Esophagus squamous epithelium (tissue), 5 donors: ENCODE measurements at regions not wholly inside any gene's neighbourhood (a gene's known extent, or its start where the extent isn't known, plus 50 kb on each side); places are given as distances from the start of the nearest gene placed in this dataset.
"Not testable (repeated sequence)": the region's sequence is repeated elsewhere in the genome, so short reads cannot be mapped to it uniquely, and the experiment has no call there.

Experiments
- DNase-seq: peaks from one replicate; lab custom pipeline; 2025; lab: John Stamatoyannopoulos, UW
- H3K27ac ChIP-seq, 4 donors: fragments of 200-600 bp; sonication (generic); one replicate each; pipeline ENCODE4 v1.5.1; 2016 to 2019; ENCODE audit warnings: mild to moderate bottlenecking in 1 of 4
- H3K27me3 ChIP-seq, 4 donors: fragments of 200-600 bp; sonication (generic); 1 replicate in 3 of 4; 2 replicates in 1 of 4; pipeline versions ENCODE4 v1.5.1 to v1.6.0; 2017 to 2021; ENCODE audit warnings: antibody characterized with exemption in 1 of 4
- H3K36me3 ChIP-seq, 3 donors: fragments of 200-600 bp; sonication (generic); one replicate each; pipeline ENCODE4 v1.5.1; 2016 to 2019
- H3K4me1 ChIP-seq, 3 donors: fragments of 200-600 bp; sonication (generic); one replicate each; pipeline ENCODE4 v1.5.1; 2017 to 2019
- H3K4me3 ChIP-seq, 4 donors: fragments of 200-600 bp; sonication (generic); 1 replicate in 3 of 4; 2 replicates in 1 of 4; pipeline ENCODE4 v1.5.1; 2016 to 2019; ENCODE audit warnings: mild to moderate bottlenecking in 2 of 4, moderate library complexity in 1 of 4
- H3K9me3 ChIP-seq, 3 donors: fragments of 200-600 bp; sonication (generic); one replicate each; pipeline ENCODE4 v1.5.1; 2016 to 2019
- CTCF ChIP-seq, 6 experiments: fragments of 450-650 bp in 4 of 6; fragments of 200-600 bp in 2 of 6; sonication (generic) in 2 of 6; IDR thresholded peaks; one replicate each; pipeline ENCODE4 v1.5.1; 2016 to 2019; ENCODE audit warnings: antibody characterized with exemption in 6 of 6, mild to moderate bottlenecking in 4 of 6, moderate library complexity in 4 of 6
- POLR2A ChIP-seq, 4 donors: fragments of 450-650 bp; IDR thresholded peaks; one replicate each; pipeline ENCODE4 v1.6.1; 2017; ENCODE audit warnings: antibody characterized with exemption in 4 of 4, mild to moderate bottlenecking in 4 of 4, moderate library complexity in 3 of 4
- WGBS, 2 donors: methylation state at CpG; one replicate each; pipeline ENCODE4 v1.1.5; 2018; 5-methylcytosine and 5-hydroxymethylcytosine counted together
- intact Hi-C: fragments of 100-400 bp; cut with DNase I; formaldehyde crosslinking; loops from one replicate; pipeline ENCODE4 v1.15.0; 2022
- donor health status: DM: yes; HTN: yes; CAD: no.

DNA sequence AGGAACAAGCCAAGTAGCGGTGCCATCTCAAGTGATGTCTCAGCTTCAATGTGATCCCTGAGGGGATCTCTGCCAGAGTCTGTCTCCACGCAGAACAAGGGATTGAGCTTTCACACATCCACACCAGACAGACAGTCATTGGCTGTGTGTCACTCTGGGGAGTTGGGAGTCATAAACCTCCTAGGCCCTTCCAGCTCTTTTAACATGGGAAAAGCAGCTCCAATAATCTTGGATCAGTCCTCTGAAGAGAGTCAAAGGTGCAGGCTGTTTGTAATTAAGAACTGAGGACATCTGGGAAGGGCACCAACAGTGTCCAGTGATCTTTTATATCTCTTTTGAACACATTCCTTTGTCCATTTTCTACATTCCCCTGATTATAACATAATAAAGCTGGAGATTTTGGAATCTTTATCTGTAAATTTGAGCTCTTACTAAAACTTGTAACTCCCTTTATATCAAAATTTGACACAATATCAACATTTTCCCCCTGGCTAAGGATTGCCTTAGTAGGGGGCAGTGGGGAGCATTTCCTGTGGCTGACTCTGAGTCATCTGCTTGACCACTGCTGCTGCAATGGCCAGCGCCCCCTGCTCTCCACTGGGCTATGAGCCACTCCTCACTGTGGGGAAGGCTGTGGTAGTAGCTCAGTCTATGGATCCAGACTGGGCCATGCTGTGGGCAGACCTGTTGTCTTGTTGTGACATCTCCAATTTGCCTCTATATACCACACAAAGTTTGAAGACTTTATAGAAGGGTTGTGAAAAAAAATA lies 284.4 kb downstream of the OSTF1 start:
- Histone ChIP-seq H3K27me3 (no peaks in the 10 kb centered on the region), H3K4me1 (peaks cover 0 to 2% (median 2%) of the 10 kb centered on the region in 3 donors), H3K27ac (peak overlapping the region in 2 of 4 donors; percentile 45 to 51), H3K4me3 (no peak overlapping the region), H3K36me3 (no peaks in the 10 kb centered on the region), H3K9me3 (no peaks in the 10 kb centered on the region)
- no peak for DNase-seq
- intact Hi-C loops, result no loop called here
- no peak for TF ChIP-seq POLR2A (IDR thresholded peaks at IDR 0.05)
- no peak for TF ChIP-seq CTCF (IDR thresholded peaks at IDR 0.05)
- WGBS, 2 donors, result 65% methylated on average over 2 to 3 of the region's 3 CpGs

DNA sequence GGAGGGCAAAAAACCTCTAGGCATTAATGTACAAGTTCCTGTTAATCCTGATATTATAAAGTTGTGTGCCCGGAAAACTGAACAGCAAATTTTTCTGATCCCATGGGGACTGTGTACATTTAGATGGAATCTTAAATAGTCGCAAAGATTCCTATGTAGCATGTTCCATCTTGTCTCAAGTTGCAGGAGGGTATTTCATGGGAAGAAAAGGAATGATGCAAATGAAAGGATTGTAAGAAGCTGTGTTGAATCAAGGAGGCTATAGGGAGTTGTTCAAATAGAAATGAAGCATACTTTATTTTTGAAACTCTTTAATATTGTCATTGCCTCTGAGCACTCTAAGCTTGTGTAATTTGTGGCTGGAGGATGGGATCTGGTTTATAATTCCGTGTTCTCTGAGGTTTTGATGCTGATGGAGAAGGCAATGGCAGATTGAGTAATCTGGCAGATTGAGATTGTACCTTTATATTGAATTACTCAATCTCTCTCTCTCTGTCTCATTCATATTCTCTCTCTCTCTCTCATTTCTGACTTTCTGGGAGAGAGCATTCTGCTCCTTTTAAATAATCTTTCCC lies 288.5 kb downstream of the OSTF1 start:
- no peak for DNase-seq
- 24 to 40% methylated on average over 3 of the region's 3 CpGs for WGBS, 2 donors
- Histone ChIP-seq H3K4me1 (peaks cover 0 to 4% (median 3%) of the 10 kb centered on the region in 3 donors), H3K27me3 (no peaks in the 10 kb centered on the region), H3K9me3 (no peaks in the 10 kb centered on the region), H3K36me3 (no peaks in the 10 kb centered on the region), H3K4me3 (no peak overlapping the region), H3K27ac (peak overlapping the region in 2 of 4 donors; percentile 19 to 31)
- intact Hi-C loops, result no loop called here
- TF ChIP-seq POLR2A (IDR thresholded peaks at IDR 0.05) (no peak), CTCF (IDR thresholded peaks at IDR 0.05) (no peak)

- DNase-seq, result no peak
- no peaks in the 10 kb centered on the region for H3K27me3 ChIP-seq
- H3K4me3 ChIP-seq, result no peak overlapping the region
- H3K36me3 ChIP-seq, result no peaks in the 10 kb centered on the region
- H3K27ac ChIP-seq, result peak overlapping the region in 2 of 4 donors; percentile 43 to 57
- no peaks in the 10 kb centered on the region for H3K9me3 ChIP-seq
- TF ChIP-seq POLR2A (IDR thresholded peaks at IDR 0.05), result no peak
- no peak for TF ChIP-seq CTCF (IDR thresholded peaks at IDR 0.05)
- intact Hi-C loops, result no loop called here
- H3K4me1 ChIP-seq, result peaks cover 0 to 4% (median 3%) of the 10 kb centered on the region in 3 donors
- WGBS, 2 donors, result 64 to 82% methylated on average over 4 to 8 of the region's 9 CpGs
These were observed 289.7 kb downstream of the OSTF1 start for GRCh38 chr9:75378036-75378435.

GRCh38 chr9:75378926-75379325 lies 290.6 kb downstream of the OSTF1 start:
- no peaks in the 10 kb centered on the region for H3K36me3 ChIP-seq
- intact Hi-C loops, result no loop called here
- H3K4me3 ChIP-seq, result no peak overlapping the region
- H3K27ac ChIP-seq, result peak overlapping the region in 2 of 4 donors; percentile 43 to 57
- TF ChIP-seq CTCF (IDR thresholded peaks at IDR 0.05) (no peak), POLR2A (IDR thresholded peaks at IDR 0.05) (no peak)
- peaks cover 0 to 4% (median 3%) of the 10 kb centered on the region in 3 donors for H3K4me1 ChIP-seq
- H3K9me3 ChIP-seq, result no peaks in the 10 kb centered on the region
- no peak for DNase-seq
- 38 to 63% methylated on average over 1 of the region's 1 CpG for WGBS, 2 donors
- no peaks in the 10 kb centered on the region for H3K27me3 ChIP-seq

DNA sequence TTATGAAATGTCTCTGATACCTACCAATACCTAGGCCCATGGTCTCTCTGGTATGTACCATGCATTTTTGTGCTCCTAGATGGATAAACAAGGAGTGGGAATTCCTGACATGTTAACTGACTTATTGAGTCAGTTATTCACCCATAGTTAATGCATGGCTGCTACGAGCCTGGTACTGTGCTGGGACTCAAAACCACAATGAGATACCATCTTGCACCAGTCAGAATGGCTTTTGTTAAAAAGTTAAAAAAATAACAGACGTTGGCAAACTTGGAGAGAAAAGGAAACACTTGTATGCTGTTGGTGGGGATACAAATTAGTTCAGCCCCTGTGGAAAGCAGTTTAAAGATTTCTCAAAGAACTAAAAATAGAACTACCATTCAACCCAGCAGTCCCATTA lies 293.8 kb downstream of the OSTF1 start:
- peaks cover 0 to 4% (median 3%) of the 10 kb centered on the region in 3 donors for H3K4me1 ChIP-seq
- 33 to 39% methylated on average over 2 of the region's 2 CpGs for WGBS, 2 donors
- TF ChIP-seq CTCF (IDR thresholded peaks at IDR 0.05) (no peak), POLR2A (IDR thresholded peaks at IDR 0.05) (no peak)
- intact Hi-C loops, result no loop called here
- H3K36me3 ChIP-seq, result no peaks in the 10 kb centered on the region
- no peaks in the 10 kb centered on the region for H3K27me3 ChIP-seq
- H3K9me3 ChIP-seq, result peaks cover 0 to 15% (median 7%) of the 10 kb centered on the region in 3 donors
- DNase-seq, result no peak
- H3K4me3 ChIP-seq, result no peak overlapping the region
- H3K27ac ChIP-seq, result no peak overlapping the region

DNA sequence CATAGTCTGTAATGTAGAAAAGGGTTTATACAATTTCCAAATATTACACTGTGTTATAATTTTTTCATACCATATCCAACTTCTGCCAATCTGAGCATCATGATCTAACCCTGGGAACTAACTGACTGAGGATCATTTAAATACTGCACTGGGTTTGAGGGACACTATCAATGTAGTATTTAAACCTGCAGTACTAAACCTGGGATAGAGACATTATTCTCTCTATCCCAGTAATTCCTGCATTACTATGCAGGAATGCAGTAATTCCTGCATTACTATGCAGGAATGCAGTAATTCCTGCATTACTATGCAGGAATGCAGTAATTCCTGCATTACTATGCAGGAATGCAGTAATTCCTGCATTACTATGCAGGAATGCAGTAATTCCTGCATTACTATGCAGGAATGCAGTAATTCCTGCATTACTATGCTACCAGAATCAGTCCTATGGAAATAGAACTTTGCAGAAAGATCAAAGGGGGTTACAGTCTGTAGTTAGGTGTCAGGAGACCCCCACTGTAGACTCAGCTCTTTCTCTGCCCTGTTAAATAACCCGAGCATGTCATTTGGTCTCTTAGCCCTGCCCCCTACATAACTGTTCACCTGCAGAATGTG lies 295.2 kb downstream of the OSTF1 start:
- DNase-seq, result not testable (repeated sequence)
- 70 to 80% methylated on average over 1 of the region's 1 CpG for WGBS, 2 donors

More for the DNA sequence above, 295.2 kb downstream of the OSTF1 start:
- H3K27me3 ChIP-seq, H3K4me1 ChIP-seq, H3K4me3 ChIP-seq, H3K27ac ChIP-seq, H3K36me3 ChIP-seq, intact Hi-C loops: not testable (repeated sequence)
- H3K9me3 ChIP-seq, result peaks cover 0 to 15% (median 7%) of the 10 kb centered on the region in 3 donors
